Fibroblast of pulmonary artery (primary cell): ENCODE measurements at regions not wholly inside any gene's neighbourhood (a gene's known extent, or its start where the extent isn't known, plus 50 kb on each side); places are given as distances from the start of the nearest gene placed in this dataset.

Experiments used
- DNase-seq: peaks from one replicate; pipeline ENCODE4 v3.0.0-alpha.2; 2010; ENCODE audit warnings: low read depth
- H3K4me3 ChIP-seq: replicated peaks from 2 replicates; pipeline ENCODE4 v1.5.1; 2011; ENCODE audit warnings: low read depth, mild to moderate bottlenecking, control low read depth, low read length, moderate library complexity
- CTCF ChIP-seq: IDR thresholded peaks from 2 replicates; pipeline ENCODE4 v1.5.1; 2011; ENCODE audit warnings: mild to moderate bottlenecking, control low read depth, low read length, inconsistent platforms; ENCODE audit errors: missing control alignments

GRCh38 chr2:22812065-22812680 lies 572.8 kb upstream of the KLHL29 start:
- no peak overlapping the region for H3K4me3 ChIP-seq
- TF ChIP-seq CTCF, result no peak
- no peak for DNase-seq

- no peak for TF ChIP-seq CTCF
- DNase-seq, result peak; percentile 7
- no peak overlapping the region for H3K4me3 ChIP-seq
These were observed 567.8 kb upstream of the KLHL29 start for GRCh38 chr2:22817197-22817596.

- no peak for TF ChIP-seq CTCF
- DNase-seq, result no peak
- no peak overlapping the region for H3K4me3 ChIP-seq
These were observed 563.5 kb upstream of the KLHL29 start for GRCh38 chr2:22821458-22821857.

GRCh38 chr2:22822835-22823234 lies 562.1 kb upstream of the KLHL29 start:
- TF ChIP-seq CTCF, result no peak
- no peak for DNase-seq
- no peak overlapping the region for H3K4me3 ChIP-seq

GRCh38 chr2:22824618-22825017 lies 560.4 kb upstream of the KLHL29 start:
- DNase-seq, result no peak
- H3K4me3 ChIP-seq, result no peak overlapping the region
- no peak for TF ChIP-seq CTCF

GRCh38 chr2:22826703-22827102 lies 558.3 kb upstream of the KLHL29 start:
- DNase-seq, result no peak
- H3K4me3 ChIP-seq, result no peak overlapping the region
- TF ChIP-seq CTCF, result no peak

GRCh38 chr2:22829791-22830190 lies 555.2 kb upstream of the KLHL29 start:
- TF ChIP-seq CTCF, result no peak
- no peak overlapping the region for H3K4me3 ChIP-seq
- DNase-seq, result no peak
